NCI-H345 treated with DMSO at 0.1 percent for 48 hours (cell line): ENCODE measurements at regions not wholly inside any gene's neighbourhood (a gene's known extent, or its start where the extent isn't known, plus 50 kb on each side); places are given as distances from the start of the nearest gene placed in this dataset.
"Not testable (repeated sequence)": the region's sequence is repeated elsewhere in the genome, so short reads cannot be mapped to it uniquely, and the experiment has no call there.

Source experiments
- DNase-seq: peaks from one replicate; lab custom pipeline; 2025; ENCODE audit not compliant: unreplicated experiment; lab: John Stamatoyannopoulos, UW

- no peak for DNase-seq
Measured at GRCh38 chr12:61220337-61220736, 1039.9 kb upstream of the USP15 start.

- DNase-seq: no peak
Measured at GRCh38 chr12:61232040-61232439, 1028.2 kb upstream of the USP15 start.

GRCh38 chr12:61250303-61250702 is 1009.9 kb upstream of the USP15 start:
- no peak for DNase-seq

GRCh38 chr12:61251076-61251475 is 1009.1 kb upstream of the USP15 start:
- DNase-seq: no peak

- DNase-seq: no peak
Measured at GRCh38 chr12:61254225-61254624, 1006.0 kb upstream of the USP15 start.

- DNase-seq: not testable (repeated sequence)
Measured at GRCh38 chr12:61264294-61264693, 995.9 kb upstream of the USP15 start.

GRCh38 chr12:61267474-61267873 is 992.7 kb upstream of the USP15 start:
- DNase-seq: no peak

GRCh38 chr12:61272441-61272840 is 987.8 kb upstream of the USP15 start:
- DNase-seq: no peak

GRCh38 chr12:61282790-61283575 is 977.2 kb upstream of the USP15 start:
- DNase-seq: no peak

GRCh38 chr12:61290473-61290872 is 969.7 kb upstream of the USP15 start:
- DNase-seq: no peak

- no peak for DNase-seq
Measured at GRCh38 chr12:61291647-61292046, 968.6 kb upstream of the USP15 start.

GRCh38 chr12:61294011-61294410 is 966.2 kb upstream of the USP15 start:
- not testable (repeated sequence) for DNase-seq

GRCh38 chr12:61301817-61302216 is 958.4 kb upstream of the USP15 start:
- no peak for DNase-seq

GRCh38 chr12:61302282-61302681 is 957.9 kb upstream of the USP15 start:
- no peak for DNase-seq

- DNase-seq: no peak
Measured at GRCh38 chr12:61308220-61308619, 952.0 kb upstream of the USP15 start.

GRCh38 chr12:61311413-61311812 is 948.8 kb upstream of the USP15 start:
- DNase-seq: no peak

GRCh38 chr12:61348871-61349270 is 911.3 kb upstream of the USP15 start:
- DNase-seq: no peak

- DNase-seq: no peak
Measured at GRCh38 chr12:61355105-61355504, 905.1 kb upstream of the USP15 start.

- DNase-seq: no peak
Measured at GRCh38 chr12:61356485-61356884, 903.7 kb upstream of the USP15 start.

- DNase-seq: no peak
Measured at GRCh38 chr12:61357496-61357895, 902.7 kb upstream of the USP15 start.

GRCh38 chr12:61362037-61362436 is 898.2 kb upstream of the USP15 start:
- no peak for DNase-seq

- no peak for DNase-seq
Measured at GRCh38 chr12:61365001-61365400, 895.2 kb upstream of the USP15 start.

- no peak for DNase-seq
Measured at GRCh38 chr12:61367281-61367785, 892.9 kb upstream of the USP15 start.
